ENCODE measurements at regions not wholly inside any gene's neighbourhood (a gene's known extent, or its start where the extent isn't known, plus 50 kb on each side); places are given as distances from the start of the nearest gene placed in this dataset.
A peak's percentile ranks its signal among the peaks of the same experiment; 100 is the strongest.
"Not testable (repeated sequence)": the region's sequence is repeated elsewhere in the genome, so short reads cannot be mapped to it uniquely, and the experiment has no call there.

GRCh38 chr5:39678534-39678933, 253.8 kb upstream of the DAB2 start:
- DNase-seq (ENCODE audit: extremely low read depth, low read depth, low spot score) = no peak

GRCh38 chr5:39675676-39676075, 250.9 kb upstream of the DAB2 start:
- DNase-seq (ENCODE audit: extremely low read depth, low read depth, low spot score) = no peak

GRCh38 chr5:39674209-39675082, 249.7 kb upstream of the DAB2 start:
- no peak for DNase-seq (ENCODE audit: extremely low read depth, low read depth, low spot score)

GRCh38 chr5:39671561-39671961, 246.8 kb upstream of the DAB2 start:
- DNase-seq (ENCODE audit: extremely low read depth, low read depth, low spot score) = no peak

- DNase-seq (ENCODE audit: extremely low read depth, low read depth, low spot score) = no peak
Observed at GRCh38 chr5:39670955-39671354, 246.2 kb upstream of the DAB2 start.

GRCh38 chr5:39670391-39670790, 245.6 kb upstream of the DAB2 start:
- DNase-seq (ENCODE audit: extremely low read depth, low read depth, low spot score) = no peak

GRCh38 chr5:39668980-39669379, 244.2 kb upstream of the DAB2 start:
- no peak for DNase-seq (ENCODE audit: extremely low read depth, low read depth, low spot score)

- no peak for DNase-seq (ENCODE audit: extremely low read depth, low read depth, low spot score)
Observed at GRCh38 chr5:39665328-39665727, 240.5 kb upstream of the DAB2 start.

GRCh38 chr5:39662945-39663344, 238.2 kb upstream of the DAB2 start:
- DNase-seq (ENCODE audit: extremely low read depth, low read depth, low spot score) = no peak

GRCh38 chr5:39661026-39661779, 236.4 kb upstream of the DAB2 start:
- DNase-seq (ENCODE audit: extremely low read depth, low read depth, low spot score) = no peak

- DNase-seq (ENCODE audit: extremely low read depth, low read depth, low spot score) = no peak
Observed at GRCh38 chr5:39660020-39660419, 235.2 kb upstream of the DAB2 start.

GRCh38 chr5:39658866-39659265, 234.1 kb upstream of the DAB2 start:
- no peak for DNase-seq (ENCODE audit: extremely low read depth, low read depth, low spot score)

GRCh38 chr5:39657943-39658342, 233.2 kb upstream of the DAB2 start:
- DNase-seq (ENCODE audit: extremely low read depth, low read depth, low spot score) = no peak

GRCh38 chr5:39656600-39656999, 231.8 kb upstream of the DAB2 start:
- no peak for DNase-seq (ENCODE audit: extremely low read depth, low read depth, low spot score)

- DNase-seq (ENCODE audit: extremely low read depth, low read depth, low spot score) = no peak
Observed at GRCh38 chr5:39654715-39655114, 229.9 kb upstream of the DAB2 start.

GRCh38 chr5:39652481-39652880, 227.7 kb upstream of the DAB2 start:
- not testable (repeated sequence) for DNase-seq (ENCODE audit: extremely low read depth, low read depth, low spot score)

- no peak for DNase-seq (ENCODE audit: extremely low read depth, low read depth, low spot score)
Observed at GRCh38 chr5:39652036-39652435, 227.3 kb upstream of the DAB2 start.

- DNase-seq (ENCODE audit: extremely low read depth, low read depth, low spot score) = peak; percentile 27
Observed at GRCh38 chr5:39650008-39650762, 225.4 kb upstream of the DAB2 start.

- no peak for DNase-seq (ENCODE audit: extremely low read depth, low read depth, low spot score)
Observed at GRCh38 chr5:39648848-39649227, 224.1 kb upstream of the DAB2 start.

GRCh38 chr5:39648085-39648847, 223.5 kb upstream of the DAB2 start:
- no peak for DNase-seq (ENCODE audit: extremely low read depth, low read depth, low spot score)

- no peak for DNase-seq (ENCODE audit: extremely low read depth, low read depth, low spot score)
Observed at GRCh38 chr5:39640552-39640951, 215.8 kb upstream of the DAB2 start.

Measured in glomerular endothelial cell (primary cell).